OCI-LY7 (cell line): ENCODE measurements at regions not wholly inside any gene's neighbourhood (a gene's known extent, or its start where the extent isn't known, plus 50 kb on each side); places are given as distances from the start of the nearest gene placed in this dataset.

Source experiments
- BruUV-seq: library from RNA; stranded (reverse); fragments of 400-500 nt; replicated peaks from 2 replicates; lab custom pipeline; 2021; lab: Mats Ljungman, UMichigan
- CTCF ChIA-PET: fragments of 300-600 bp; sonication (Branson Sonifier 250); formaldehyde crosslinking; loops from one replicate; lab custom pipeline; 2022; ENCODE audit warnings: antibody characterized with exemption; ENCODE audit not compliant: unreplicated experiment; lab: Charles Lee
- POLR2A ChIA-PET: fragments of 300-600 bp; sonication (Branson Sonifier 250); formaldehyde crosslinking; loops from one replicate; lab custom pipeline; 2022; ENCODE audit warnings: antibody characterized with exemption; lab: Charles Lee
- DNase-seq: peaks from one replicate; pipeline ENCODE4 v3.0.0-alpha.2; 2015; ENCODE audit warnings: low spot score
- H2AFZ ChIP-seq: fragments of 200-600 bp; sonication (generic), shearing (Covaris generic); 2 replicates; pipeline ENCODE4 v1.6.1; 2014; ENCODE audit warnings: mild to moderate bottlenecking, antibody characterized with exemption, low read length, moderate library complexity
- H3K27ac ChIP-seq: fragments of 200-600 bp; sonication (generic); 2 replicates; pipeline ENCODE4 v1.5.1; 2014; ENCODE audit warnings: mixed run types, low read depth, mild to moderate bottlenecking, moderate library complexity, low read length, inconsistent platforms; ENCODE audit not compliant: poor library complexity, severe bottlenecking
- H3K36me3 ChIP-seq: fragments of 200-600 bp; sonication (generic); 2 replicates; pipeline ENCODE4 v1.6.1; 2014; ENCODE audit warnings: mild to moderate bottlenecking, antibody characterized with exemption, low read length, moderate library complexity, mixed read lengths; ENCODE audit not compliant: insufficient read depth
- H3K4me1 ChIP-seq: fragments of 200-600 bp; sonication (generic); 2 replicates; pipeline ENCODE4 v1.5.1; 2014; ENCODE audit warnings: mild to moderate bottlenecking, low read length; ENCODE audit not compliant: insufficient read depth, poor library complexity, severe bottlenecking
- H3K4me2 ChIP-seq: fragments of 200-600 bp; sonication (generic); 2 replicates; pipeline ENCODE4 v1.6.1; 2014; ENCODE audit warnings: mild to moderate bottlenecking, low read length
- H3K4me3 ChIP-seq: fragments of 200-600 bp; sonication (generic); 2 replicates; pipeline ENCODE4 v1.5.1; 2014; ENCODE audit warnings: mild to moderate bottlenecking, low read depth, low read length; ENCODE audit not compliant: poor library complexity, severe bottlenecking
- H3K79me2 ChIP-seq: fragments of 200-600 bp; sonication (generic); 2 replicates; pipeline ENCODE4 v1.6.1; 2016; ENCODE audit warnings: low read depth, mild to moderate bottlenecking, low read length, moderate library complexity, mixed read lengths; ENCODE audit not compliant: insufficient read depth
- H3K9me2 ChIP-seq: fragments of 200-600 bp; sonication (generic); 2 replicates; pipeline ENCODE4 v1.6.1; 2016; ENCODE audit warnings: mild to moderate bottlenecking, low read length, mixed read lengths; ENCODE audit not compliant: insufficient read depth
- H3K9me3 ChIP-seq: fragments of 200-600 bp; sonication (generic); 2 replicates; pipeline ENCODE4 v1.6.1; 2014; ENCODE audit warnings: mild to moderate bottlenecking, mixed run types, low read length, mixed read lengths
- H4K20me1 ChIP-seq: fragments of 200-600 bp; sonication (generic); 2 replicates; pipeline ENCODE4 v1.6.1; 2014; ENCODE audit warnings: mild to moderate bottlenecking, antibody characterized with exemption, low read length, moderate library complexity, mixed read lengths; ENCODE audit not compliant: insufficient read depth
- CTCF ChIP-seq: fragments of 200-600 bp; sonication (generic); conservative IDR thresholded peaks from 2 replicates; pipeline ENCODE4 v1.5.1; 2014; ENCODE audit warnings: mild to moderate bottlenecking, antibody characterized with exemption, low read length, moderate library complexity, mixed read lengths
- EZH2phosphoT487 ChIP-seq: fragments of 200-600 bp; sonication (generic); IDR thresholded peaks from 2 replicates; pipeline ENCODE4 v1.6.1; 2018; ENCODE audit warnings: low read depth, borderline replicate concordance, mild to moderate bottlenecking, mixed run types, antibody characterized with exemption, low read length, moderate library complexity, mixed read lengths
- intact Hi-C: fragments of 100-400 bp; cut with micrococcal nuclease; formaldehyde crosslinking; loops from one replicate; pipeline ENCODE4 v1.10.0; 2022; ENCODE audit not compliant: unreplicated experiment

DNA sequence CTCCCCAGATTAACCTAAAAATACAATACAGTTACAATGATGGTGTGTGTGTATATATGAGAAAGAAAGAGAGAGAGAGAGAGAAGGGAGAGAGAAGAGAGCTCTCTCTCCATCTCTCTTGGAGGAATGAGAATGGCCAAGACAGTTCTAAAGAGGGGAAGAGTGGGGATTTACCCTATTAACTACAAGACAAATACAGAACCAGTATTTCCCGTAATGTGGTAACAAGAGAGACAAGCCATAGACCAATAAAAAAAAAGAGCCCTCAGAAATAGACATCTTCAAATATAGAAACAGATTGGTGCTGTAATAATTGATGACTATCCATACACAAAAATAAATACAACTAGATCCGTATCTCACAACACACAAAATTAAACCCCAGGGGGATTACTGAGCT lies 87.0 kb downstream of the NSMCE3 start:
- intact Hi-C loops: no loop called here
- Histone ChIP-seq H3K9me2 (no peaks in the 10 kb centered on the region), H4K20me1 (no peaks in the 10 kb centered on the region), H3K27ac (no peak overlapping the region), H3K36me3 (no peaks in the 10 kb centered on the region), H3K4me3 (no peak overlapping the region), H3K4me2 (no peak overlapping the region), H3K4me1 (no peaks in the 10 kb centered on the region), H3K79me2 (no peaks in the 10 kb centered on the region), H3K9me3 (no peaks in the 10 kb centered on the region), H2AFZ (no peak overlapping the region)
- no peak for DNase-seq
- no TSS peak for BruUV-seq
- ChIA-PET CTCF (no interaction called here), POLR2A (no interaction called here)
- TF ChIP-seq CTCF (no peak), EZH2phosphoT487 (no peak)

GRCh38 chr15:29172742-29173725 lies 96.6 kb downstream of the NSMCE3 start:
- no peaks in the 10 kb centered on the region for H3K9me2 ChIP-seq
- BruUV-seq: no TSS peak

More at GRCh38 chr15:29172742-29173725, 96.6 kb downstream of the NSMCE3 start:
- Histone ChIP-seq H3K4me3 (no peak overlapping the region), H4K20me1 (no peaks in the 10 kb centered on the region), H3K4me2 (no peak overlapping the region), H3K79me2 (no peaks in the 10 kb centered on the region), H3K4me1 (no peaks in the 10 kb centered on the region), H2AFZ (no peak overlapping the region), H3K36me3 (no peaks in the 10 kb centered on the region), H3K27ac (no peak overlapping the region), H3K9me3 (no peaks in the 10 kb centered on the region)
- ChIA-PET CTCF (no interaction called here), POLR2A (no interaction called here)
- TF ChIP-seq EZH2phosphoT487 (no peak), CTCF (no peak)
- DNase-seq: no peak
- intact Hi-C loops: no loop called here
